OCI-LY7 (cell line): ENCODE measurements at regions not wholly inside any gene's neighbourhood (a gene's known extent, or its start where the extent isn't known, plus 50 kb on each side); places are given as distances from the start of the nearest gene placed in this dataset.

Experiments
- BruUV-seq: library from RNA; stranded (reverse); fragments of 400-500 nt; replicated peaks from 2 replicates; lab custom pipeline; 2021; lab: Mats Ljungman, UMichigan
- CTCF ChIA-PET: fragments of 300-600 bp; sonication (Branson Sonifier 250); formaldehyde crosslinking; loops from one replicate; lab custom pipeline; 2022; ENCODE audit warnings: antibody characterized with exemption; ENCODE audit not compliant: unreplicated experiment; lab: Charles Lee
- POLR2A ChIA-PET: fragments of 300-600 bp; sonication (Branson Sonifier 250); formaldehyde crosslinking; loops from one replicate; lab custom pipeline; 2022; ENCODE audit warnings: antibody characterized with exemption; lab: Charles Lee
- DNase-seq: peaks from one replicate; pipeline ENCODE4 v3.0.0-alpha.2; 2015; ENCODE audit warnings: low spot score
- H2AFZ ChIP-seq: fragments of 200-600 bp; sonication (generic), shearing (Covaris generic); 2 replicates; pipeline ENCODE4 v1.6.1; 2014; ENCODE audit warnings: mild to moderate bottlenecking, antibody characterized with exemption, low read length, moderate library complexity
- H3K27ac ChIP-seq: fragments of 200-600 bp; sonication (generic); 2 replicates; pipeline ENCODE4 v1.5.1; 2014; ENCODE audit warnings: mixed run types, low read depth, mild to moderate bottlenecking, moderate library complexity, low read length, inconsistent platforms; ENCODE audit not compliant: poor library complexity, severe bottlenecking
- H3K36me3 ChIP-seq: fragments of 200-600 bp; sonication (generic); 2 replicates; pipeline ENCODE4 v1.6.1; 2014; ENCODE audit warnings: mild to moderate bottlenecking, antibody characterized with exemption, low read length, moderate library complexity, mixed read lengths; ENCODE audit not compliant: insufficient read depth
- H3K4me1 ChIP-seq: fragments of 200-600 bp; sonication (generic); 2 replicates; pipeline ENCODE4 v1.5.1; 2014; ENCODE audit warnings: mild to moderate bottlenecking, low read length; ENCODE audit not compliant: insufficient read depth, poor library complexity, severe bottlenecking
- H3K4me2 ChIP-seq: fragments of 200-600 bp; sonication (generic); 2 replicates; pipeline ENCODE4 v1.6.1; 2014; ENCODE audit warnings: mild to moderate bottlenecking, low read length
- H3K4me3 ChIP-seq: fragments of 200-600 bp; sonication (generic); 2 replicates; pipeline ENCODE4 v1.5.1; 2014; ENCODE audit warnings: mild to moderate bottlenecking, low read depth, low read length; ENCODE audit not compliant: poor library complexity, severe bottlenecking
- H3K79me2 ChIP-seq: fragments of 200-600 bp; sonication (generic); 2 replicates; pipeline ENCODE4 v1.6.1; 2016; ENCODE audit warnings: low read depth, mild to moderate bottlenecking, low read length, moderate library complexity, mixed read lengths; ENCODE audit not compliant: insufficient read depth
- H3K9me2 ChIP-seq: fragments of 200-600 bp; sonication (generic); 2 replicates; pipeline ENCODE4 v1.6.1; 2016; ENCODE audit warnings: mild to moderate bottlenecking, low read length, mixed read lengths; ENCODE audit not compliant: insufficient read depth
- H3K9me3 ChIP-seq: fragments of 200-600 bp; sonication (generic); 2 replicates; pipeline ENCODE4 v1.6.1; 2014; ENCODE audit warnings: mild to moderate bottlenecking, mixed run types, low read length, mixed read lengths
- H4K20me1 ChIP-seq: fragments of 200-600 bp; sonication (generic); 2 replicates; pipeline ENCODE4 v1.6.1; 2014; ENCODE audit warnings: mild to moderate bottlenecking, antibody characterized with exemption, low read length, moderate library complexity, mixed read lengths; ENCODE audit not compliant: insufficient read depth
- CTCF ChIP-seq: fragments of 200-600 bp; sonication (generic); conservative IDR thresholded peaks from 2 replicates; pipeline ENCODE4 v1.5.1; 2014; ENCODE audit warnings: mild to moderate bottlenecking, antibody characterized with exemption, low read length, moderate library complexity, mixed read lengths
- EZH2phosphoT487 ChIP-seq: fragments of 200-600 bp; sonication (generic); IDR thresholded peaks from 2 replicates; pipeline ENCODE4 v1.6.1; 2018; ENCODE audit warnings: low read depth, borderline replicate concordance, mild to moderate bottlenecking, mixed run types, antibody characterized with exemption, low read length, moderate library complexity, mixed read lengths
- intact Hi-C: fragments of 100-400 bp; cut with micrococcal nuclease; formaldehyde crosslinking; loops from one replicate; pipeline ENCODE4 v1.10.0; 2022; ENCODE audit not compliant: unreplicated experiment

DNA sequence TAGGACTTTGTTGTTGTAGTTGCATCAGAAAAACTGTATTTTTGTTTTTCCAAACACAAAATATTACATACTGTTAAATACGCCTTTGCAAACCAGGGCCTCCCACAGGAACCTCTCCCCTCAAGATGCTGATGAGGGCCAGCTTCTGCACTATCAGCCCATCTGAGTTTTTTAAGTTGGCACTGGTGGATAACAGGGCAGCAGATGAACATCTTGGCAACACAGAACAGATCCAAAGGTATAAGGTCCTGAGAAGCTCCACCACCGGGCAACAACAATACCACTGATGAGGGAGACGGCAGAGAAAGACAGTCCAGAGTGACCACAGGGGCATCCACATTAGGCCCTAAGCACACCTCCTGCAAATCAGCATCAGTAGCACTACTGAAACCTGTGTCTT is 177.7 kb downstream of the DLL1 start:
- Histone ChIP-seq H3K79me2 (no peaks in the 10 kb centered on the region), H3K27ac (no peak overlapping the region), H3K4me1 (no peaks in the 10 kb centered on the region), H3K9me3 (no peaks in the 10 kb centered on the region), H3K4me2 (no peak overlapping the region), H3K4me3 (no peak overlapping the region), H2AFZ (no peak overlapping the region), H3K36me3 (no peaks in the 10 kb centered on the region), H4K20me1 (no peaks in the 10 kb centered on the region), H3K9me2 (no peaks in the 10 kb centered on the region)
- BruUV-seq, result no TSS peak
- ChIA-PET POLR2A (no interaction called here), CTCF (no interaction called here)
- intact Hi-C loops, result no loop called here
- DNase-seq, result no peak
- TF ChIP-seq EZH2phosphoT487 (no peak), CTCF (no peak)

DNA sequence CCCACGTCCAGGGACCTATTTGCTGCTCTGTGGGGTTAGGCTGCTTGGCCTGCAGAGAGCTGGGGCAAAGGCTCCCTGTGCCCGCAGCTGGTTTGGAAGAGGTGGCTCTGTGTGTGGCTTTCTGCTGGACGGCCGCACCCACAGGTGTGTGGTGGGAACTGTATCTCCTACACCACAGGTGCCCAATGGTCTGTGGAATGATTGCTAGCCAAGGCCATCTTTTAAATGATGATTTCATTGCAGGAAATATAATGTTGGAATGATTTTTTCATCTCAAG is 178.4 kb downstream of the DLL1 start:
- no peaks in the 10 kb centered on the region for H3K4me1 ChIP-seq
- intact Hi-C loops, result no loop called here
- BruUV-seq, result no TSS peak
- H3K36me3 ChIP-seq, result no peaks in the 10 kb centered on the region
- H3K4me3 ChIP-seq, result no peak overlapping the region
- TF ChIP-seq CTCF (no peak), EZH2phosphoT487 (no peak)
- H3K27ac ChIP-seq, result no peak overlapping the region
- POLR2A ChIA-PET, result no interaction called here
- H3K9me3 ChIP-seq, result no peaks in the 10 kb centered on the region
- CTCF ChIA-PET, result interaction anchor here (0.6 kb wide), 1 partner anchor 156 kb away, joined by 4 read pairs; no protein-coding TSS in a partner anchor
- no peaks in the 10 kb centered on the region for H3K9me2 ChIP-seq
- DNase-seq, result no peak
- H2AFZ ChIP-seq, result no peak overlapping the region
- H3K79me2 ChIP-seq, result no peaks in the 10 kb centered on the region
- no peak overlapping the region for H3K4me2 ChIP-seq
- no peaks in the 10 kb centered on the region for H4K20me1 ChIP-seq

DNA sequence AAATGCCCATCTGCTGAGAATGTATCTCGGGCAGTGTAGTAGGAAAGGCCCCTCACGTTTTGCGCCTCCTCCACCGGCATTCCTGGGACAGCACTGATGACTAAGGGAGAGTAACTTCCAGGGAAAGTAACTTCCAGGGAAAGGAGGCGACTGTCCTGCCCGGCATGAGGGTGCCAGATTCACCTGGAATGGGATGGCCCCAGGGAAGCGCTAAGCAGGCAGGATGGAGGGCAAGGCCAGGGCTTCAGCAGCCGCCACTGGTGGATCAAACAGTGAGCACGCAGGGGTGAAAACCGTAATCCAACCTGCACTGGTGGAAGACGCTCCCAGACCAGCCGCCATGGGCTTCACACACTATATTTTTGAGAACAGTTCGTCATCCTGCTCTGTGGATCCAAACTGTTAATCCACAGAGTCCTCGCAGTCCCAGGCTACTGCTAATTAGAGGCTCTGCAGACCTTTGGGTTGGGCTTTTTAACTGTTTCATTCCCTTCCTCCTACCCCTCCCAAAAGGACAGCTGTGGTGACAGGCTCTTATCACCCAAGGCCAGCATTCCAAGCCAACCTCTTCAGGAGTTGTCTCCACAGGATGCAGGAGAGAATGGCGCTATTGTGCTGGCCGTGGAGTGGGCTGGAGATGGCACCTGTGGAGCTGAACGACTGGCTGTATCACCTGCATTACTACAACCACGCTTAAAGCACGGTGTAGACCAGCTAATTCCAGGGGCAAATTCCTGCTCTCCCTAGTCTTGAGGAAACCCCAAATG is 178.9 kb downstream of the DLL1 start:
- Histone ChIP-seq H3K79me2 (no peaks in the 10 kb centered on the region), H3K4me1 (no peaks in the 10 kb centered on the region), H3K9me2 (no peaks in the 10 kb centered on the region), H3K36me3 (no peaks in the 10 kb centered on the region), H3K9me3 (no peaks in the 10 kb centered on the region), H3K27ac (no peak overlapping the region), H3K4me2 (no peak overlapping the region), H4K20me1 (no peaks in the 10 kb centered on the region), H3K4me3 (no peak overlapping the region), H2AFZ (no peak overlapping the region)
- TF ChIP-seq EZH2phosphoT487, result no peak
- no peak for TF ChIP-seq CTCF
- no TSS peak for BruUV-seq
- CTCF ChIA-PET, result interaction anchor here (0.6 kb wide), 1 partner anchor 157 kb away, joined by 4 read pairs; no protein-coding TSS in a partner anchor
- intact Hi-C loops, result no loop called here
- POLR2A ChIA-PET, result no interaction called here
- no peak for DNase-seq
